ENCODE measurements at regions not wholly inside any gene's neighbourhood (a gene's known extent, or its start where the extent isn't known, plus 50 kb on each side); places are given as distances from the start of the nearest gene placed in this dataset.

DNA sequence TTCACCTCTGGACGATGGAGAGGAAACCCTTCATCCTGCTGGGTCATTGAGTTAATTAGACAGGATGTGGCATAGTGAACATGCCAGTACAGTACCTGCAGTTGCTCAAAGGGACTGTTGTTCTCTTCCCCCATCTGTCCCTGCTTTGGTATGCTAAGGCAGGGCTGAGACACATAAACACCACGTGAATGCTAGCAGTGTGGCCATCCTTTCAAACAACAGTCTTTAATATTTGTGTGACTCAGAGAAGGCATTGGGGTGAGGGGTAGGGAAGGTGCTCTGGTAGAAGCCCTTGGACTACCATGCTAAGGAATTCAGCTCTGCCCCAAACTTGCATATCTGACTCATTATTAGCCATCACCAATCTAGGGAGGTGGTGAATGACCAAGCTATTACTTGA, 180.2 kb upstream of the ZNF618 start:
- Histone ChIP-seq H3K9ac (ENCODE audit: low read depth, low read length, poor library complexity, severe bottlenecking) (no peak overlapping the region), H3K4me2 (ENCODE audit: low read depth, low read length, poor library complexity, severe bottlenecking) (peak overlapping the region; percentile 20), H3K9me3 (ENCODE audit: insufficient read depth, low read depth, low read length) (no peaks in the 10 kb centered on the region), H4K20me1 (ENCODE audit: insufficient read depth, low read length, poor library complexity, severe bottlenecking) (no peaks in the 10 kb centered on the region), H3K4me3 (ENCODE audit: low read length, poor library complexity, severe bottlenecking) (no peak overlapping the region), H3K9me2 (replicated peaks; ENCODE audit: low read depth, low read length) (no peaks in the 10 kb centered on the region), H3K27me3 (ENCODE audit: insufficient read depth, low read length, poor library complexity, severe bottlenecking) (peaks cover 25% of the 10 kb centered on the region), H3K79me2 (ENCODE audit: insufficient read depth, low read length) (no peaks in the 10 kb centered on the region), H3K4me1 (ENCODE audit: insufficient read depth, low read length, poor library complexity, severe bottlenecking) (peaks cover 17% of the 10 kb centered on the region), H3K36me3 (ENCODE audit: insufficient read depth, low read length) (no peaks in the 10 kb centered on the region), H2AFZ (ENCODE audit: low read length) (no peak overlapping the region), H3F3A (ENCODE audit: low read depth) (no peaks in the 10 kb centered on the region)
- TF ChIP-seq CTCF (conservative IDR thresholded peaks at IDR 0.05; ENCODE audit: low read length) (no peak), EZH2phosphoT487 (IDR thresholded peaks at IDR 0.05; ENCODE audit: borderline replicate concordance) (no peak)

GRCh38 chr9:113701774-113702755, 174.0 kb upstream of the ZNF618 start:
- Histone ChIP-seq H2AFZ (ENCODE audit: low read length) (no peak overlapping the region), H3K27me3 (ENCODE audit: insufficient read depth, low read length, poor library complexity, severe bottlenecking) (peaks cover 10% of the 10 kb centered on the region), H3K36me3 (ENCODE audit: insufficient read depth, low read length) (no peaks in the 10 kb centered on the region), H4K20me1 (ENCODE audit: insufficient read depth, low read length, poor library complexity, severe bottlenecking) (no peaks in the 10 kb centered on the region), H3K4me1 (ENCODE audit: insufficient read depth, low read length, poor library complexity, severe bottlenecking) (no peaks in the 10 kb centered on the region), H3F3A (ENCODE audit: low read depth) (no peaks in the 10 kb centered on the region), H3K9me2 (replicated peaks; ENCODE audit: low read depth, low read length) (no peaks in the 10 kb centered on the region), H3K4me3 (ENCODE audit: low read length, poor library complexity, severe bottlenecking) (no peak overlapping the region), H3K4me2 (ENCODE audit: low read depth, low read length, poor library complexity, severe bottlenecking) (no peak overlapping the region), H3K9ac (ENCODE audit: low read depth, low read length, poor library complexity, severe bottlenecking) (no peak overlapping the region), H3K79me2 (ENCODE audit: insufficient read depth, low read length) (no peaks in the 10 kb centered on the region), H3K9me3 (ENCODE audit: insufficient read depth, low read depth, low read length) (no peaks in the 10 kb centered on the region)
- no peak for TF ChIP-seq EZH2phosphoT487 (IDR thresholded peaks at IDR 0.05; ENCODE audit: borderline replicate concordance)
- no peak for TF ChIP-seq CTCF (conservative IDR thresholded peaks at IDR 0.05; ENCODE audit: low read length)

DNA sequence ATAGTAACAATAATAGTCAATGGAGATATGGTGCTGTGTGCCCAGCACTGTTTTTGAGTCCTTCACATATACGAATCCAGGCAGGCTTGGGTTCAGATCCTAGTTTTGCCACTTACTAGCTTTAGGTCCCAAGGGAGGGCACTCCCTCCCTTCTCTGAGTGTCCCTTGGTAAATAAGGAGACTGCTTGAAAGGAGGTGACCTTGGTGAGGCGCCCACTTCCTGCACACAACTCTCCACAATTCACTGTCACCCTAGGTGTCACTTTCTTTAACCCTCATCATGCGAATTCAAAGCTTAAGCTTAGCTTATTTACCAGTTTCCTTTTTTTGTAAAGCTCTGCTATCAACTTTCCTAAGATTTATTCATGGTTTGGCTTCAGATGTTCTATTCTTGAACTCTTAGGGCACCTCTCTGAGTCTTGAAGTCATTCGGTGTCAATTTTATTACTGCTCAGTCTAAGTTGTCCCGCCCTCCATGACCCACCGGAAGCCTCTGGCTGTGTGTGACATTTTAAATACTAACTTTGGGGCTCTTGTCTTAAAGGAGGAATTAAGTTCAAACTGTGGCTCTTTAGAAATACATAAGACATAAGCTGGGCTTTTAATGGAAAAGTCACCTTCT, 170.7 kb upstream of the ZNF618 start:
- Histone ChIP-seq H3K27me3 (ENCODE audit: insufficient read depth, low read length, poor library complexity, severe bottlenecking) (no peaks in the 10 kb centered on the region), H3K4me1 (ENCODE audit: insufficient read depth, low read length, poor library complexity, severe bottlenecking) (no peaks in the 10 kb centered on the region), H3F3A (ENCODE audit: low read depth) (no peaks in the 10 kb centered on the region), H3K79me2 (ENCODE audit: insufficient read depth, low read length) (no peaks in the 10 kb centered on the region), H3K4me2 (ENCODE audit: low read depth, low read length, poor library complexity, severe bottlenecking) (no peak overlapping the region), H2AFZ (ENCODE audit: low read length) (no peak overlapping the region), H3K9ac (ENCODE audit: low read depth, low read length, poor library complexity, severe bottlenecking) (no peak overlapping the region), H3K36me3 (ENCODE audit: insufficient read depth, low read length) (no peaks in the 10 kb centered on the region), H3K9me3 (ENCODE audit: insufficient read depth, low read depth, low read length) (no peaks in the 10 kb centered on the region), H3K9me2 (replicated peaks; ENCODE audit: low read depth, low read length) (no peaks in the 10 kb centered on the region), H4K20me1 (ENCODE audit: insufficient read depth, low read length, poor library complexity, severe bottlenecking) (no peaks in the 10 kb centered on the region), H3K4me3 (ENCODE audit: low read length, poor library complexity, severe bottlenecking) (no peak overlapping the region)
- TF ChIP-seq CTCF (conservative IDR thresholded peaks at IDR 0.05; ENCODE audit: low read length) (no peak), EZH2phosphoT487 (IDR thresholded peaks at IDR 0.05; ENCODE audit: borderline replicate concordance) (no peak)
